GM23248 (cell line): ENCODE measurements at regions not wholly inside any gene's neighbourhood (a gene's known extent, or its start where the extent isn't known, plus 50 kb on each side); places are given as distances from the start of the nearest gene placed in this dataset.

Experiments
- EZH2 ChIP-seq: fragments of 200-600 bp; sonication (generic); IDR thresholded peaks from 2 replicates; pipeline ENCODE4 v1.6.1; 2018; ENCODE audit warnings: antibody characterized with exemption, mild to moderate bottlenecking; ENCODE audit not compliant: insufficient read depth, poor library complexity, severe bottlenecking
- EZH2phosphoT487 ChIP-seq: fragments of 200-600 bp; sonication (generic); IDR thresholded peaks from 2 replicates; pipeline ENCODE4 v1.6.1; 2018; ENCODE audit warnings: antibody characterized with exemption, moderate library complexity, mild to moderate bottlenecking, low read depth; ENCODE audit not compliant: insufficient read depth

DNA sequence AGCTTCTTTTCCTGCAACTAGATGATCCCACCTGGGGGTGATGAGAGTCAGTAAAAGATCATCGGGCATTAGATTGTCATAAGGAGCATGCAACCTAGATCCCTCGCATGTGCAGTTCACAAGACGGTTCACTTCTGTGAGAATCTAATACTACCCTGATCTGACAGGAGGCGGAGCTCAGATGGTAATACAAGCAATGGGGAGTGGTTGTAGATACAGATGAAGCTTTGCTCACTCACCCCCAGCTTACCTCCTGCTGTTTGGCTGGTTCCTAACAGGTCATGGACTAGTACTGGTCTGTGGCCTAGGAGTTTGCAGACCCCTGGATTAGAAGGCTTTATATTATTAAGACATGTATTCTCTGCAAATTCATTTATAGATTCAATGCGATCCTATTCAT is 181.6 kb upstream of the MGMT start:
- no peak for TF ChIP-seq EZH2
- TF ChIP-seq EZH2phosphoT487: no peak
